Brain microvascular endothelial cell (primary cell): ENCODE measurements at regions not wholly inside any gene's neighbourhood (a gene's known extent, or its start where the extent isn't known, plus 50 kb on each side); places are given as distances from the start of the nearest gene placed in this dataset.

Source experiments
- DNase-seq: peaks from one replicate; pipeline ENCODE4 v3.0.0-alpha.2; 2020
- H3K27ac ChIP-seq: fragments of 250-450 bp; sonication (Bioruptor Pico); 2 replicates; pipeline ENCODE4 v1.5.1; 2020; ENCODE audit warnings: mild to moderate bottlenecking, moderate library complexity
- H3K27me3 ChIP-seq: fragments of 250-450 bp; sonication (Bioruptor Pico); replicated peaks from 2 replicates; pipeline ENCODE4 v1.5.1; 2020; ENCODE audit warnings: mild to moderate bottlenecking
- H3K36me3 ChIP-seq: fragments of 250-450 bp; sonication (Bioruptor Pico); replicated peaks from 2 replicates; pipeline ENCODE4 v1.5.1; 2020; ENCODE audit warnings: mild to moderate bottlenecking
- H3K4me3 ChIP-seq: 2 replicates; pipeline ENCODE4 v1.5.1; 2011; ENCODE audit warnings: low read depth, mild to moderate bottlenecking, control low read depth, low read length, moderate library complexity
- in situ Hi-C: cut with HindIII; loops from 2 replicates; pipeline ENCODE4 v1.10.0; 2017; ENCODE audit warnings: low sequenced_read_pairs, low pct_ligation_motif_present
- TF ChIP-seq, protein P1 (sequence below): IDR thresholded peaks from 2 replicates; pipeline ENCODE4 v1.5.1; 2011; ENCODE audit warnings: low read depth, mild to moderate bottlenecking, moderate library complexity, low read length, control low read depth, inconsistent platforms; ENCODE audit errors: missing control alignments

DNA sequence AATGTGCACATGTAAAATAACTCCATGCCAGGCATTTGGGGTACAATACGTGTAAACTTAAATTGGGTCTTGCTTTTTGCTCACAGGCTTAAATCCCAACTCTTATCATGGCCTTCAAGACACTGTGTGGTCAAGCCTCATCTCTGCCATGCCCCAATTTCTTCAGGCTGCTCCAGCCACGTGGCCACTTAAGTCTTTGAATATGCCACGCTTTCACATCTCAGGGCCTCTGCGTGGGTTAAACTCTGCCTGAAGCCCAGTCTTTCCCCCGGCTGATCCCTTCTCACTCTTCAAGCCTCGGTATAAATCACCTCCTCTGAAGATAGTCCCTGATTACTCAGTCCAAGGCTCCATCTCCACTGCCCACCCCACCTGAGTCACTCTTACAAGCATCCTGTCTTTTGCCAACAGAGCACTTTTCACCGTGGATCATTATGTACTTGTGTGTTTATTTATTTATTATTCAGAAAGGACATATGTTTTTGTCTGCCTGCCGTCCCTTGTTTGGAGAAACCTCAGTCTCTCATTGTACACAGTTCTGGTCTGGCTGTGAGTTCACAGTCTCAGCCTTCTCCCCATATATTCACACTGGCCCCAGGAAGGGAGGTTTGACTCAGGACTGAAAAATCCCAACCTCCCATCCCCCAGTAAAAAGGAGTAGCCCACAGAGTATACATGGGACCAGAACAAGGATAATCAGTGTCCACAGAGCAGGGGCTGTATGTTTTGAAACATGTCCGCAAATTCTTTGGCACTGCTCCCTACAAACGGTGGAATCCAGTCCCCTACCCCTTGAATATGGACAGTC is 344.7 kb downstream of the MN1 start:
- Histone ChIP-seq H3K4me3 (no peak overlapping the region), H3K27ac (peak overlapping the region; percentile 94), H3K36me3 (no peaks in the 10 kb centered on the region), H3K27me3 (no peaks in the 10 kb centered on the region)
- peak; percentile 93 for DNase-seq
- TF ChIP-seq, protein P1, sequence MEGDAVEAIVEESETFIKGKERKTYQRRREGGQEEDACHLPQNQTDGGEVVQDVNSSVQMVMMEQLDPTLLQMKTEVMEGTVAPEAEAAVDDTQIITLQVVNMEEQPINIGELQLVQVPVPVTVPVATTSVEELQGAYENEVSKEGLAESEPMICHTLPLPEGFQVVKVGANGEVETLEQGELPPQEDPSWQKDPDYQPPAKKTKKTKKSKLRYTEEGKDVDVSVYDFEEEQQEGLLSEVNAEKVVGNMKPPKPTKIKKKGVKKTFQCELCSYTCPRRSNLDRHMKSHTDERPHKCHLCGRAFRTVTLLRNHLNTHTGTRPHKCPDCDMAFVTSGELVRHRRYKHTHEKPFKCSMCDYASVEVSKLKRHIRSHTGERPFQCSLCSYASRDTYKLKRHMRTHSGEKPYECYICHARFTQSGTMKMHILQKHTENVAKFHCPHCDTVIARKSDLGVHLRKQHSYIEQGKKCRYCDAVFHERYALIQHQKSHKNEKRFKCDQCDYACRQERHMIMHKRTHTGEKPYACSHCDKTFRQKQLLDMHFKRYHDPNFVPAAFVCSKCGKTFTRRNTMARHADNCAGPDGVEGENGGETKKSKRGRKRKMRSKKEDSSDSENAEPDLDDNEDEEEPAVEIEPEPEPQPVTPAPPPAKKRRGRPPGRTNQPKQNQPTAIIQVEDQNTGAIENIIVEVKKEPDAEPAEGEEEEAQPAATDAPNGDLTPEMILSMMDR, result no peak
- in situ Hi-C loops, result no loop called here

DNA sequence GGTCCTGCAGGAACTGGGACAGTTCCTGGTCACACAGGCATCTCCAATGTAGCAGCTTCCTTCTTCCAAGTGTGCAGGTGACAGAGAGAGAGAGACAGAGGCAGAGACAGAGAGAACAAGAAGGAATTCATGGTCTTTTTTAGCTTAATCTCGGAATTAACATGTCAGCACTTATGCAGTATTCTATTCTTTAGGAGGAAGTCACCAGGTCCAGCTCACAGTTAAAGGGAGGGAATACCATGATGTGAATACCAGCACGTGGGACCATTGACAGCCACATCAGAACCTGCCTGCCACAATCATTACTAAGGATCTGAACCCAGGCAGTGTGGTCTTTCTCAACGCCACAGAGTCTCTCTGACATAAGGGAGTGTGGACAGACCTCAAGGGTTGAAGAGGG is 341.6 kb downstream of the MN1 start:
- TF ChIP-seq, protein P1, result no peak
- Histone ChIP-seq H3K27ac (no peak overlapping the region), H3K36me3 (no peaks in the 10 kb centered on the region), H3K4me3 (no peak overlapping the region), H3K27me3 (no peaks in the 10 kb centered on the region)
- in situ Hi-C loops, result no loop called here
- no peak for DNase-seq

DNA sequence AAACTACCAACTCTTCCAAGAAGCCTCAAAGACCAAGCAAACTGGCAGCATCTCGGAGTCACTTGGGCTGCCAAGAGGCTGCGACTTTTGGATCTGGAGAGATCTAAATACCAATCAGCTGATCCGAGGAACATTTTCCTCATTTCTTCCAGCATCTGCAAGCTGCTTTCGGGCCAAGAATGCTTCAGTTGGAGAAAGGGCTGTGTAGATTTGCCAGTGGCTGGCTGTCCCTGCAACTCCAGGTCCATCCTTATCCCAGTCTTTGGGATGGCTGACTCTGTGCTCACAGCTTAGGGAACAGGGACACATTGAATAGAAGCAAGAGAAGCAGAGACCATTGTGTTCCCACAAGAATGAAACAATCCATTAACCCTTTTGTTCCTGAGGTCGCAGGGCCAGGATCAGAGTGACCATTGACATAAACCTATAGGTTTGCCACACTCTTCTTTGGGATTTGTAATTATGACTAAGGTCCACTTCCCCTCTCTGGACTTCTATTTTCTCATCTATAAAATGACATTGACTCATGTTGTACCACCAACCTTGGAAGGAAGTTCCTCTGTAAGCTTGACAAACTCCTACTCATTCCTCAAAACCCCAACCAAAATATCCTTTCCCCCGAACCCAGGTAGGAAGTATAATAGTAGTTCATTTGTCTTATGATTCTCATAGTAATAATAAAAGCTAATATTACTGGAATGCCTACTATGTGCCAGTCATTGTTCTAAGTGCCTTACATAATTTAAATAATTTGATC is 340.8 kb downstream of the MN1 start:
- in situ Hi-C loops, result no loop called here

DNA sequence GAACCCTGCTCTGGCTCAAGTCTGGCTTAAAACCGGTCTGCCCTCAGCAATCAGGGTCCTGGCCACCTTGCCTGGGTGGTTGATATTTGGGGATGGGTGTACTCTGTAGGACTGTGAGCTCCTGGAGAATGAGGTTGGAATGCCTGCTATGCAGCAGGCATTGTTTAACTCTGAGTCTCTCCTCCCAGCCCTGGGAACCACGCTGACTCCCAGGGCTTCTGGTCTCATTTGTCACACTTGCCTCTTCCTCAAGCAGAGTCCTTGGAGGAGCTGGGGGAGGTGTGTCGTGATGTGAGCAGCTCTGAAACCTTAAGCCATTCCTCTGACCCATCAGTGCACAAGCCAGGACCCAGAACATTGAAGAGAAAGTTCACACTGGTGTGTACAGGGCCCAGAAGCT is 340.1 kb downstream of the MN1 start:
- Histone ChIP-seq H3K27ac (peak overlapping the region; percentile 40), H3K4me3 (no peak overlapping the region), H3K27me3 (no peaks in the 10 kb centered on the region), H3K36me3 (no peaks in the 10 kb centered on the region)
- TF ChIP-seq, protein P1, result no peak
- in situ Hi-C loops, result no loop called here
- peak; percentile 86 for DNase-seq

More for the DNA sequence above, 340.8 kb downstream of the MN1 start:
- Histone ChIP-seq H3K36me3 (no peaks in the 10 kb centered on the region), H3K4me3 (no peak overlapping the region), H3K27ac (peak overlapping the region; percentile 40), H3K27me3 (no peaks in the 10 kb centered on the region)
- TF ChIP-seq, protein P1, result no peak
- no peak for DNase-seq

DNA sequence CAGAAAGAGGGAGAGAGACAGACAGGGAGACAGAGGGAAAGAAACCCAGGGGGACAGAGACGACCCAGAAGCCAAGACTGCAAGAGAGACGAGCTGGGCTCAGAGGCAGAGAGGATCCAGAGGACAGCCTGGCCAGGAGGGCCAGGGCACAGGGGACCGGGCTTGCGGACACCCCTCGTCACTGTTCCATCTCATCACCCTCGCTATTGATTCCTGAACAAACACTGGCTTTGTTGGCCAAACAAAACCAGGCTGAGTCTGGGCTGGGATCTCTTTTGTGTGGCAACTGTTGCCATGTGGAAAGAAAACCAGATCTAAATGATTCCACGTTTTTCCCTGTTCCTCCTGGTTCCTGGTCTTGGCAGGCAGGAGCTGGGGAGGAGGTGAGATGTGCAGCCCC is 339.4 kb downstream of the MN1 start:
- DNase-seq, result no peak
- TF ChIP-seq, protein P1, result no peak
- H3K27ac ChIP-seq, result peak overlapping the region; percentile 32
- in situ Hi-C loops, result no loop called here
- H3K36me3 ChIP-seq, result no peaks in the 10 kb centered on the region
- H3K27me3 ChIP-seq, result no peaks in the 10 kb centered on the region
- no peak overlapping the region for H3K4me3 ChIP-seq
